Mesenchymal stem cell (in vitro differentiated cells and primary cell): ENCODE measurements at regions not wholly inside any gene's neighbourhood (a gene's known extent, or its start where the extent isn't known, plus 50 kb on each side); places are given as distances from the start of the nearest gene placed in this dataset.

Experiments used
- DNase-seq: peaks from one replicate; pipeline ENCODE4 v3.0.0-alpha.2; 2013
- H2AFZ ChIP-seq: one replicate; pipeline ENCODE4 v1.6.1; 2013; ENCODE audit warnings: low read depth, mild to moderate bottlenecking, control low read depth, inconsistent platforms, low read length, moderate library complexity
- H2AK5ac ChIP-seq: 2 replicates; pipeline ENCODE4 v1.6.1; 2013; ENCODE audit warnings: low read length, moderate library complexity, mild to moderate bottlenecking, inconsistent platforms; ENCODE audit not compliant: severe bottlenecking
- H2BK120ac ChIP-seq: one replicate; pipeline ENCODE4 v1.6.1; 2013; ENCODE audit warnings: low read depth, mild to moderate bottlenecking, inconsistent platforms, low read length, moderate library complexity
- H2BK12ac ChIP-seq, 2 experiments: one replicate each; pipeline ENCODE4 v1.6.1; 2013; ENCODE audit warnings: inconsistent platforms in 2 of 2, low read length in 2 of 2, mild to moderate bottlenecking in 2 of 2, moderate library complexity in 2 of 2, control low read depth in 1 of 2
- H2BK15ac ChIP-seq: one replicate; pipeline ENCODE4 v1.6.1; 2013; ENCODE audit warnings: mild to moderate bottlenecking, low read depth, inconsistent platforms; ENCODE audit not compliant: poor library complexity, severe bottlenecking
- H2BK5ac ChIP-seq: 2 replicates; pipeline ENCODE4 v1.6.1; 2013; ENCODE audit warnings: low read depth, mild to moderate bottlenecking, low read length, control low read depth, inconsistent platforms; ENCODE audit not compliant: poor library complexity, severe bottlenecking
- H3K14ac ChIP-seq, 2 experiments: one replicate each; pipeline ENCODE4 v1.6.1; 2013; ENCODE audit warnings: inconsistent platforms in 2 of 2, low read length in 2 of 2, control low read depth in 1 of 2, mild to moderate bottlenecking in 1 of 2, moderate library complexity in 1 of 2
- H3K18ac ChIP-seq, 2 experiments: one replicate each; pipeline ENCODE4 v1.6.1; 2013; ENCODE audit warnings: inconsistent platforms in 2 of 2, low read length in 2 of 2, control low read depth in 1 of 2, low read depth in 1 of 2, mild to moderate bottlenecking in 1 of 2
- H3K23ac ChIP-seq, 2 experiments: one replicate each; pipeline ENCODE4 v1.6.1; 2013; ENCODE audit warnings: inconsistent platforms in 2 of 2, low read length in 2 of 2, mild to moderate bottlenecking in 2 of 2, moderate library complexity in 2 of 2, control low read depth in 1 of 2
- H3K27ac ChIP-seq: 2 replicates; pipeline ENCODE4 v1.5.1; 2013; ENCODE audit warnings: mild to moderate bottlenecking, moderate library complexity, low read length, control low read depth, inconsistent platforms; ENCODE audit not compliant: poor library complexity, severe bottlenecking
- H3K27me3 ChIP-seq, 2 experiments: 2 replicates each; pipeline versions ENCODE4 v1.6.1 to v1.7.0; 2013; ENCODE audit warnings: low read length in 2 of 2, mild to moderate bottlenecking in 2 of 2, moderate library complexity in 2 of 2, control low read depth in 1 of 2, inconsistent platforms in 1 of 2; ENCODE audit not compliant: control insufficient read depth in 1 of 2, insufficient read depth in 1 of 2
- H3K36me3 ChIP-seq, 2 experiments: 2 replicates each; pipeline versions ENCODE4 v1.6.1 to v1.7.0; 2013; ENCODE audit warnings: low read length in 2 of 2, control low read depth in 1 of 2, inconsistent platforms in 1 of 2, low read depth in 1 of 2, mild to moderate bottlenecking in 1 of 2; ENCODE audit not compliant: insufficient read depth in 2 of 2, control insufficient read depth in 1 of 2
- H3K4ac ChIP-seq, 2 experiments: one replicate each; pipeline ENCODE4 v1.6.1; 2013; ENCODE audit warnings: inconsistent platforms in 2 of 2, low read length in 2 of 2, mild to moderate bottlenecking in 2 of 2, moderate library complexity in 2 of 2, control low read depth in 1 of 2, low read depth in 1 of 2
- H3K4me1 ChIP-seq: 2 replicates; pipeline ENCODE4 v1.6.1; 2013; ENCODE audit warnings: low read depth, low read length, control low read depth; ENCODE audit not compliant: control insufficient read depth, insufficient read depth
- H3K4me2 ChIP-seq: 2 replicates; pipeline ENCODE4 v1.6.1; 2013; ENCODE audit warnings: low read length, mild to moderate bottlenecking, inconsistent platforms; ENCODE audit not compliant: poor library complexity, severe bottlenecking
- H3K4me3 ChIP-seq, 2 experiments: 2 replicates each; pipeline versions ENCODE4 v1.5.1 to v1.7.0; 2013; ENCODE audit warnings: low read length in 2 of 2, mild to moderate bottlenecking in 2 of 2, control low read depth in 1 of 2, low read depth in 1 of 2; ENCODE audit not compliant: insufficient read depth in 1 of 2
- H3K79me1 ChIP-seq: replicated peaks from 2 replicates; pipeline ENCODE4 v1.6.1; 2013; ENCODE audit warnings: mild to moderate bottlenecking, control low read depth, low read length, inconsistent platforms; ENCODE audit not compliant: poor library complexity, severe bottlenecking
- H3K9ac ChIP-seq: 2 replicates; pipeline ENCODE4 v1.7.0; 2013; ENCODE audit warnings: mild to moderate bottlenecking, low read length, moderate library complexity
- H3K9me3 ChIP-seq: 2 replicates; pipeline ENCODE4 v1.7.0; 2013; ENCODE audit warnings: mild to moderate bottlenecking, low read length; ENCODE audit not compliant: control insufficient read depth
- H4K8ac ChIP-seq: one replicate; pipeline ENCODE4 v1.6.1; 2013; ENCODE audit warnings: inconsistent platforms, mild to moderate bottlenecking, low read length, moderate library complexity
- H4K91ac ChIP-seq: one replicate; pipeline ENCODE4 v1.6.1; 2013; ENCODE audit warnings: mild to moderate bottlenecking, low read length, inconsistent platforms
- WGBS: methylation state at CpG from one replicate; pipeline ENCODE4 v1.1.7; 2013; ENCODE audit warnings: mixed read lengths; 5-methylcytosine and 5-hydroxymethylcytosine counted together

GRCh38 chr7:17429579-17429978, 131.1 kb downstream of the AHR start:
- Histone ChIP-seq H3K27me3 (no peaks in the 10 kb centered on the region), H4K91ac (no peak overlapping the region), H3K4me2 (no peak overlapping the region), H2BK120ac (no peak overlapping the region), H3K18ac (no peak overlapping the region), H2AK5ac (no peak overlapping the region), H4K8ac (no peak overlapping the region), H3K79me1 (no peaks in the 10 kb centered on the region), H3K4me3 (no peak overlapping the region), H3K36me3 (peaks cover 0 to 4% of the 10 kb centered on the region in 2 experiments), H2AFZ (no peak overlapping the region), H3K4me1 (no peaks in the 10 kb centered on the region), H3K9ac (no peak overlapping the region), H3K27ac (no peak overlapping the region), H2BK5ac (no peak overlapping the region), H3K14ac (no peak overlapping the region), H3K23ac (no peak overlapping the region), H3K9me3 (peaks cover 21% of the 10 kb centered on the region), H2BK15ac (no peak overlapping the region), H2BK12ac (no peak overlapping the region), H3K4ac (no peak overlapping the region)
- 75% methylated on average over 1 of the region's 4 CpGs for WGBS
- no peak for DNase-seq

GRCh38 chr7:17432793-17433192, 134.3 kb downstream of the AHR start:
- Histone ChIP-seq H3K79me1 (no peaks in the 10 kb centered on the region), H2BK5ac (no peak overlapping the region), H3K27me3 (no peaks in the 10 kb centered on the region), H2AFZ (no peak overlapping the region), H3K9ac (no peak overlapping the region), H3K36me3 (peaks cover 0 to 4% of the 10 kb centered on the region in 2 experiments), H4K8ac (no peak overlapping the region), H3K4me2 (no peak overlapping the region), H3K27ac (no peak overlapping the region), H2BK15ac (no peak overlapping the region), H2BK120ac (no peak overlapping the region), H3K18ac (no peak overlapping the region), H4K91ac (no peak overlapping the region), H3K4me1 (no peaks in the 10 kb centered on the region), H3K4me3 (no peak overlapping the region), H3K23ac (no peak overlapping the region), H3K4ac (no peak overlapping the region), H2BK12ac (no peak overlapping the region), H2AK5ac (no peak overlapping the region), H3K14ac (no peak overlapping the region), H3K9me3 (peaks cover 15% of the 10 kb centered on the region)
- DNase-seq: no peak
- WGBS: no CpG with 5 or more reads among the region's 3 CpGs

GRCh38 chr7:17434191-17434590, 135.7 kb downstream of the AHR start:
- Histone ChIP-seq H2AFZ (no peak overlapping the region), H3K4me2 (no peak overlapping the region), H2BK5ac (no peak overlapping the region), H4K91ac (no peak overlapping the region), H3K18ac (no peak overlapping the region), H2BK120ac (no peak overlapping the region), H3K14ac (no peak overlapping the region), H4K8ac (no peak overlapping the region), H3K4me3 (no peak overlapping the region), H3K4ac (no peak overlapping the region), H3K27ac (no peak overlapping the region), H2BK12ac (no peak overlapping the region), H3K27me3 (no peaks in the 10 kb centered on the region), H3K9me3 (peaks cover 1% of the 10 kb centered on the region), H3K23ac (no peak overlapping the region), H3K9ac (no peak overlapping the region), H3K79me1 (no peaks in the 10 kb centered on the region), H2BK15ac (no peak overlapping the region), H2AK5ac (no peak overlapping the region), H3K4me1 (no peaks in the 10 kb centered on the region), H3K36me3 (no peaks in the 10 kb centered on the region)
- 79% methylated on average over 3 of the region's 3 CpGs for WGBS
- DNase-seq: no peak

GRCh38 chr7:17434841-17435692, 136.6 kb downstream of the AHR start:
- Histone ChIP-seq H3K4me3 (no peak overlapping the region), H2BK5ac (no peak overlapping the region), H3K9me3 (no peaks in the 10 kb centered on the region), H3K27ac (no peak overlapping the region), H2BK120ac (no peak overlapping the region), H2AK5ac (no peak overlapping the region), H3K4me2 (no peak overlapping the region), H2BK12ac (peak overlapping the region in 1 of 2 experiments; percentile 23), H3K36me3 (peaks cover 0 to 3% of the 10 kb centered on the region in 2 experiments), H3K4me1 (no peaks in the 10 kb centered on the region), H3K14ac (no peak overlapping the region), H4K91ac (no peak overlapping the region), H4K8ac (no peak overlapping the region), H3K18ac (no peak overlapping the region), H2BK15ac (no peak overlapping the region), H2AFZ (no peak overlapping the region), H3K23ac (no peak overlapping the region), H3K9ac (no peak overlapping the region), H3K4ac (no peak overlapping the region), H3K27me3 (no peaks in the 10 kb centered on the region), H3K79me1 (no peaks in the 10 kb centered on the region)
- no peak for DNase-seq
- WGBS: 94% methylated on average over 6 of the region's 6 CpGs
